ENCODE measurements at regions not wholly inside any gene's neighbourhood (a gene's known extent, or its start where the extent isn't known, plus 50 kb on each side); places are given as distances from the start of the nearest gene placed in this dataset.

- TF ChIP-seq POLR2A (IDR thresholded peaks at IDR 0.05; ENCODE audit: low read depth, low read length) (no peak), POLR2AphosphoS5 (IDR thresholded peaks at IDR 0.05; ENCODE audit: low read depth, low read length) (no peak), TAF1 (IDR thresholded peaks at IDR 0.05; ENCODE audit: low read depth, low read length) (no peak), SPI1 (IDR thresholded peaks at IDR 0.05; ENCODE audit: low read depth, low read length) (no peak), POU2F2 (IDR thresholded peaks at IDR 0.05; ENCODE audit: low read depth, low read length) (no peak)
These were observed 298.1 kb downstream of the VRK1 start for GRCh38 chr14:97095269-97095668.

Data from GM12891 (cell line).